GM21786 (cell line): ENCODE measurements at regions not wholly inside any gene's neighbourhood (a gene's known extent, or its start where the extent isn't known, plus 50 kb on each side); places are given as distances from the start of the nearest gene placed in this dataset.

Source experiments
- ATAC-seq: cut with Tn5 transposase; IDR thresholded peaks from one replicate; pipeline ENCODE4 v1.9.1; 2021; ENCODE audit not compliant: unreplicated experiment

- no peak for ATAC-seq
Observed at GRCh38 chr7:96638669-96639068, 71.0 kb downstream of the SEM1 start.

GRCh38 chr7:96637522-96637921 lies 72.1 kb downstream of the SEM1 start:
- no peak for ATAC-seq

GRCh38 chr7:96636979-96637378 lies 72.7 kb downstream of the SEM1 start:
- ATAC-seq, result no peak

GRCh38 chr7:96636342-96636860 lies 73.2 kb downstream of the SEM1 start:
- ATAC-seq, result no peak

- no peak for ATAC-seq
Observed at GRCh38 chr7:96629884-96630283, 79.8 kb downstream of the SEM1 start.

GRCh38 chr7:96624954-96625353 lies 84.7 kb downstream of the SEM1 start:
- ATAC-seq, result no peak

- no peak for ATAC-seq
Observed at GRCh38 chr7:96621932-96622331, 87.7 kb downstream of the SEM1 start.

GRCh38 chr7:96614154-96614867 lies 95.3 kb downstream of the SEM1 start:
- ATAC-seq, result peak; percentile 65

- ATAC-seq, result no peak
Observed at GRCh38 chr7:96612034-96612433, 97.6 kb downstream of the SEM1 start.

GRCh38 chr7:96605045-96605716 lies 104.5 kb downstream of the SEM1 start:
- no peak for ATAC-seq

- no peak for ATAC-seq
Observed at GRCh38 chr7:96599288-96599936, 110.2 kb downstream of the SEM1 start.

- ATAC-seq, result no peak
Observed at GRCh38 chr7:96598421-96598820, 111.2 kb downstream of the SEM1 start.

GRCh38 chr7:96596120-96596826 lies 113.4 kb downstream of the SEM1 start:
- ATAC-seq, result no peak

- ATAC-seq, result no peak
Observed at GRCh38 chr7:96591900-96592676, 117.6 kb downstream of the SEM1 start.

GRCh38 chr7:96591159-96591899 lies 118.3 kb downstream of the SEM1 start:
- ATAC-seq, result no peak

GRCh38 chr7:96589038-96589437 lies 120.6 kb downstream of the SEM1 start:
- ATAC-seq, result no peak

GRCh38 chr7:96579119-96579518 lies 130.5 kb downstream of the SEM1 start:
- no peak for ATAC-seq

GRCh38 chr7:96578606-96579005 lies 131.0 kb downstream of the SEM1 start:
- ATAC-seq, result no peak

GRCh38 chr7:96563409-96563808 lies 146.2 kb downstream of the SEM1 start:
- no peak for ATAC-seq

GRCh38 chr7:96562966-96563365 lies 146.7 kb downstream of the SEM1 start:
- ATAC-seq, result no peak
